GM12891 (cell line): ENCODE measurements at regions not wholly inside any gene's neighbourhood (a gene's known extent, or its start where the extent isn't known, plus 50 kb on each side); places are given as distances from the start of the nearest gene placed in this dataset.

Experiments used
- DNase-seq: peaks from one replicate; pipeline ENCODE4 v3.0.0; 2011; ENCODE audit warnings: low spot score; ENCODE audit not compliant: insufficient read length
- FAIRE-seq: peaks from 2 replicates; lab custom pipeline; 2011; peaks lifted over from hg19 to GRCh38; lab: Jason Lieb, UNC
- PAX5 ChIP-seq: IDR thresholded peaks from 2 replicates; pipeline ENCODE4 v1.6.1; 2011; ENCODE audit warnings: low read length, moderate library complexity, mild to moderate bottlenecking; ENCODE audit not compliant: insufficient read depth, severe bottlenecking
- POLR2A ChIP-seq: IDR thresholded peaks from 2 replicates; pipeline ENCODE4 v1.6.1; 2011; ENCODE audit warnings: low read depth, low read length, control low read depth
- POLR2AphosphoS5 ChIP-seq: IDR thresholded peaks from 2 replicates; pipeline ENCODE4 v1.6.1; 2011; ENCODE audit warnings: low read depth, low read length, control low read depth
- POU2F2 ChIP-seq: IDR thresholded peaks from 2 replicates; pipeline ENCODE4 v1.6.1; 2011; ENCODE audit warnings: low read depth, mild to moderate bottlenecking, control low read depth, low read length, moderate library complexity
- SPI1 ChIP-seq: IDR thresholded peaks from 2 replicates; pipeline ENCODE4 v1.6.1; 2011; ENCODE audit warnings: low read depth, low read length, control low read depth
- TAF1 ChIP-seq: IDR thresholded peaks from 2 replicates; pipeline ENCODE4 v1.6.1; 2011; ENCODE audit warnings: low read depth, low read length, control low read depth

- TF ChIP-seq SPI1 (no peak), POLR2A (no peak), POLR2AphosphoS5 (no peak), POU2F2 (no peak), TAF1 (no peak), PAX5 (no peak)
- DNase-seq (no peak), FAIRE-seq (no peak)
Measured at GRCh38 chr3:118165413-118165812, 869.2 kb downstream of the IGSF11 start.

GRCh38 chr3:118167571-118167970, 867.1 kb downstream of the IGSF11 start:
- no peak for TF ChIP-seq POLR2A
- no peak for TF ChIP-seq POU2F2
- TF ChIP-seq POLR2AphosphoS5: no peak
- TF ChIP-seq TAF1: no peak
- TF ChIP-seq SPI1: no peak
- TF ChIP-seq PAX5: no peak
- FAIRE-seq (no peak), DNase-seq (no peak)

- TF ChIP-seq POLR2AphosphoS5 (no peak), SPI1 (no peak), POU2F2 (no peak), PAX5 (no peak), POLR2A (no peak), TAF1 (no peak)
- DNase-seq (no peak), FAIRE-seq (no peak)
Measured at GRCh38 chr3:118168175-118168574, 866.5 kb downstream of the IGSF11 start.

DNA sequence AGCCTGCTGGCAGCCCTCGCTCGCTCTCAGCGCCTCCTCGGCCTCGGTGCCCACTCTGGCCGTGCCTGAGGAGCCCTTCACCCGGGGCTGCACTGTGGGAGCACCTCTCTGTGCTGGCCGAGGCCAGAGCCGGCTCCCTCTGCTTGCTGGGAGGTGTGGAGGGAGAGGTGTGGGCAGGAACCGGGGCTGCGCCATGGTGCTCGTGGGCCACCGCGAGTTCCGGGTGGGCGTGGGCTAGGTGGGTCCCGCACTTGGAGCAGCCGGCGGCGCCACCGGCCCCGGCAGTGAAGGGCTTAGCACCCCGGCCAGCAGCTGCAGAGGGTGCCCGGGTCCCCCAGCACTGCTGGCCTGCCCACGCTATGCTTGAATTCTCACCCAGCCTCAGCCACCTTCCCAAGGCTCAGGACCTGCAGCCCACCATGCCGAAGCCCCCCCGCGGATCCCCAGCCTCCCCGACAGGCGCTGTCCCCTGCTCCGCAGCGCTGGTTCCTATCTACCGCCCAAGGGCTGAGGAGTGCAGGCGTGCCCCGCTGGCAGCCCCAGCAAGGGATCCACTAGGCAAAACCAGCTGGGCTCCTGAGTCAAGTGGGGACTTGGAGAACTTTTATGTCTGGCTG, 863.3 kb downstream of the IGSF11 start:
- DNase-seq (no peak), FAIRE-seq (no peak)
- TF ChIP-seq PAX5: no peak
- TF ChIP-seq TAF1: no peak
- no peak for TF ChIP-seq SPI1
- no peak for TF ChIP-seq POU2F2

DNA sequence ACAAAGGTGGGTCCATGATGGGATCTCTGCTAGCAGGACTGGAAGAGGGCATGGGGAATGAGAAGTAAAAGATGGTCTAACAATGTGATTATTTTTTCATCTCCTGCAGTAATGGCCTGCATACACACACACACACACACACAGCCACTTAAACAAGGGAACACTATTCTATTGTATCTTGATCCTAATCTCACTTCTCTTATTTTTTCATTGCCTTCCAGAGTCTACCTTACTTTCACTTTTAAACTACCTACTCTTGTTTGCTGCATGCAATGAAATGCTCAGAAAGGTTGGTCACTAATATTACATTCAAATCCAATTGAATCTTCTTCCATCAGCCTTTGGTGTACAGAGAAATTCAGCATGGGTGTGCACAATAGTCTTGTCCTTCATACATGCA, 853.8 kb downstream of the IGSF11 start:
- FAIRE-seq (no peak), DNase-seq (no peak)
- TF ChIP-seq TAF1 (no peak), POLR2A (no peak), PAX5 (no peak), POLR2AphosphoS5 (no peak), POU2F2 (no peak), SPI1 (peak; percentile 7; the same call in 1 of the 2 replicates)

DNA sequence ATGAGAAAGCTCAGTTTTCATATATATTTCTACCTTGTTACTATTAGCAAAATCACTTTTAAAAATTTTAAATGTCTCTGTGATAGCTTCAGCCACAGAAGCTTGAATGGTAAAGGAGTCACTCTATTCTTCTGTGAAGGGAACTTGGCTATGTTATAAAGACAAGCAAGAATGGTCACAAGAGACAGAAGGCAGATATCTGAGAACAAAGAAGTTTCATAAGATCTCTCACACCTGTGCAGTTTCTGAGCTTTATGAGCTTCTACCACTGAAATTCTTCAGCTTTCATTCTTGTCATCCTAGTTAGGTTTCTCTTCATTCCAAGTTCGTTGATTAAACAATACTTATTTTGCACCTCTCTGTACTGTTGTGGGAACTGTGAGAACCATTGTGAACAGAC, 853.4 kb downstream of the IGSF11 start:
- no peak for FAIRE-seq
- TF ChIP-seq POLR2AphosphoS5: no peak
- no peak for TF ChIP-seq POLR2A
- TF ChIP-seq SPI1: no peak
- no peak for TF ChIP-seq PAX5
- TF ChIP-seq POU2F2: no peak
- no peak for TF ChIP-seq TAF1

DNA sequence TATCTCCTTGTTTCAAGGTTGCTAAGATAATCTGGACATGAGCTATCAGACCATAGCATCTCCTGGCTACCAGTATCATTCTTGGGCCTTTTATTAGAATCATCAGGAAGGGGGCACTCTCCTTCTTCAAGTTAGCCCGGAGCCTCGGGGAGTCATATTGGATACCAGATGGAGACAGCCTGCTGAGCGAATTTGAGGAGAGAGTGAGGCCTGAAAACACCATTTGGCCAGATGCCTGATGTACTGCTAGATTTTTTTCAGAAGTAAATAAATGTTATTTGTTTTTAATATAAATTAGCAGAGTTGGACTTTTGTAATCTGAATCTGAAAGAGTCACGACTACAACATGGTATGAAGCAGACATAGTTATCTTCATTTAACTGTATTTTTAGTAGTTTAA, 848.6 kb downstream of the IGSF11 start:
- no peak for DNase-seq

More for the DNA sequence above, 853.4 kb downstream of the IGSF11 start:
- DNase-seq: no peak

GRCh38 chr3:118187221-118187620, 847.4 kb downstream of the IGSF11 start:
- TF ChIP-seq POLR2AphosphoS5 (no peak), POLR2A (no peak), TAF1 (no peak)
- FAIRE-seq (no peak), DNase-seq (no peak)

More for the DNA sequence above, 848.6 kb downstream of the IGSF11 start:
- TF ChIP-seq PAX5 (no peak), POLR2A (no peak), SPI1 (no peak), POLR2AphosphoS5 (no peak), TAF1 (no peak), POU2F2 (no peak)
- FAIRE-seq: no peak

DNA sequence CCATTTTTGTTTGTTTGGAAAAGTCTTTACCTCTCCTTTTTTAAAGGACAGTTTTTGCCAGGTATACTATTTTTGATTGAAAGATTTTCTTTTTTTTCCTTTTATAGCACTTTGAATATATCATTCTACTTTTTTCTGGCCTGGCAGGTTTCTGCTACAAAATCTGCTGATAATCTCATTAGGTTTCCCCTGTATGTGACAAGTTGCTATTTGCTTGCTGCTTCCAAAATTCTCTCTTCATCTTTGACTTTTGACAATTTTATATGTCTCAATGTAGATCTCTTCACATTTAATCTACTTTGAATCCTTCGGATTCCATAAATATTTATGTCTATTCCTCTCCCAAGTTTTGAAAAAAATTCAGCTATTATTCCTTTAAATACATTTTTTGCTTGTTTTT, 838.5 kb downstream of the IGSF11 start:
- no peak for DNase-seq
- no peak for FAIRE-seq

GRCh38 chr3:118199044-118199443, 835.6 kb downstream of the IGSF11 start:
- FAIRE-seq: no peak
- DNase-seq: no peak

More for the DNA sequence above, 838.5 kb downstream of the IGSF11 start:
- TF ChIP-seq POLR2A: no peak
- TF ChIP-seq PAX5: no peak

More at GRCh38 chr3:118199044-118199443, 835.6 kb downstream of the IGSF11 start:
- TF ChIP-seq SPI1: no peak
- TF ChIP-seq POLR2AphosphoS5: no peak
